Epithelial cell of esophagus (primary cell): ENCODE measurements at regions not wholly inside any gene's neighbourhood (a gene's known extent, or its start where the extent isn't known, plus 50 kb on each side); places are given as distances from the start of the nearest gene placed in this dataset.

ENCODE experiments used
- DNase-seq: peaks from one replicate; pipeline ENCODE4 v3.0.0; 2010; ENCODE audit warnings: low read depth
- H3K4me3 ChIP-seq: 2 replicates; pipeline ENCODE4 v1.5.1; 2011; ENCODE audit warnings: mild to moderate bottlenecking, low read length, control low read depth
- TF ChIP-seq, protein P1 (sequence below): IDR thresholded peaks from 2 replicates; pipeline ENCODE4 v1.5.1; 2011; ENCODE audit warnings: low read depth, mild to moderate bottlenecking, low read length, control low read depth, inconsistent platforms; ENCODE audit not compliant: insufficient read depth; ENCODE audit errors: missing control alignments

DNA sequence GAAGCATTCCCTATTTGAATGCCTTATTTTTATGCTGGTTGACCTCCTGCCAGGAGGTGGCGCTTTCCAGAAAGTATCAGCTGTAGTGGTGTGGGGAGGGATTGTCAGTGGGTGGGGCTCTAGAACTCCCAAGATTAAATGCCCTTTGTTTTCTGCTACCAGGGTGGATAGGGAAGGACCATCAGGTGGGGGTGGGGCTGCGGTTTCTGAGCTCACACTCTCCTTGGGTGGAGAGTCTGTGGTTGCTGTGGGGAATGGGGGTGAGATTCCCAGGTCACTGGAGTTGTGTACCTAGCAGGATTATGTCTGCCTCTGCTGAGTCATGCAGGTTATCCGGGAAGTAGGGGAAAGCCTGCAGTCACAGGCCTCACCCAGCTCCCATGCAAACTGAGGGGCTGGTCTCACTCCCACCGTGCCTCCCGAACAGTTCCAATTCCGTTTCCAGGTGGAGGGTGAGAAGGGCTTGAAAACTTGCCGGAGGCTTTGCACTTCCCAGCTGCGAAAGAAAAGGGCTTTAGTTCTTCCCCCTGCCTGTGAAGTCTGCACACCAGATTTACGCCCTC, 68.3 kb downstream of the ALG10B start:
- peak; percentile 97 for DNase-seq
- TF ChIP-seq, protein P1, sequence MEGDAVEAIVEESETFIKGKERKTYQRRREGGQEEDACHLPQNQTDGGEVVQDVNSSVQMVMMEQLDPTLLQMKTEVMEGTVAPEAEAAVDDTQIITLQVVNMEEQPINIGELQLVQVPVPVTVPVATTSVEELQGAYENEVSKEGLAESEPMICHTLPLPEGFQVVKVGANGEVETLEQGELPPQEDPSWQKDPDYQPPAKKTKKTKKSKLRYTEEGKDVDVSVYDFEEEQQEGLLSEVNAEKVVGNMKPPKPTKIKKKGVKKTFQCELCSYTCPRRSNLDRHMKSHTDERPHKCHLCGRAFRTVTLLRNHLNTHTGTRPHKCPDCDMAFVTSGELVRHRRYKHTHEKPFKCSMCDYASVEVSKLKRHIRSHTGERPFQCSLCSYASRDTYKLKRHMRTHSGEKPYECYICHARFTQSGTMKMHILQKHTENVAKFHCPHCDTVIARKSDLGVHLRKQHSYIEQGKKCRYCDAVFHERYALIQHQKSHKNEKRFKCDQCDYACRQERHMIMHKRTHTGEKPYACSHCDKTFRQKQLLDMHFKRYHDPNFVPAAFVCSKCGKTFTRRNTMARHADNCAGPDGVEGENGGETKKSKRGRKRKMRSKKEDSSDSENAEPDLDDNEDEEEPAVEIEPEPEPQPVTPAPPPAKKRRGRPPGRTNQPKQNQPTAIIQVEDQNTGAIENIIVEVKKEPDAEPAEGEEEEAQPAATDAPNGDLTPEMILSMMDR, result peak; percentile 64
- no peak overlapping the region for H3K4me3 ChIP-seq

DNA sequence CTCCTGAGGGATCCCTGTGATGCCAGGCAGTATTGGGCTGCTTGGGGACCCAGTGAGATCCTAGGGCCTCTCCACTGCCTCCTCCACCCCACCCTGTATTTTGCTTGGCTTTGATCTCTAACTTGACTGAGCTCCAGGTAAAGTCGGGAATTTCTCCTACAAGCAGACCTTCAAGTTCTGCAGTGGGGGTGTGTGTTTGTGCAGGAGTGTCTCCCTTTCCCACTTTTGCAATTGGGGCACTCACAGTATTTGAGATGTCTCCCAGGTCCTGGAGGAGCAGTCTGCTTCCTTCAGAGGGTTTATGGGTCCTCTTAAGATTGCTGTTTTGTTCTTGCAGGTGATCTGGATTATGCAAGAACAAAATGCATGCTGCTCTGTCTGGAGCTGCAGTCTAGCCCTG, 68.9 kb downstream of the ALG10B start:
- DNase-seq, result peak; percentile 57

DNA sequence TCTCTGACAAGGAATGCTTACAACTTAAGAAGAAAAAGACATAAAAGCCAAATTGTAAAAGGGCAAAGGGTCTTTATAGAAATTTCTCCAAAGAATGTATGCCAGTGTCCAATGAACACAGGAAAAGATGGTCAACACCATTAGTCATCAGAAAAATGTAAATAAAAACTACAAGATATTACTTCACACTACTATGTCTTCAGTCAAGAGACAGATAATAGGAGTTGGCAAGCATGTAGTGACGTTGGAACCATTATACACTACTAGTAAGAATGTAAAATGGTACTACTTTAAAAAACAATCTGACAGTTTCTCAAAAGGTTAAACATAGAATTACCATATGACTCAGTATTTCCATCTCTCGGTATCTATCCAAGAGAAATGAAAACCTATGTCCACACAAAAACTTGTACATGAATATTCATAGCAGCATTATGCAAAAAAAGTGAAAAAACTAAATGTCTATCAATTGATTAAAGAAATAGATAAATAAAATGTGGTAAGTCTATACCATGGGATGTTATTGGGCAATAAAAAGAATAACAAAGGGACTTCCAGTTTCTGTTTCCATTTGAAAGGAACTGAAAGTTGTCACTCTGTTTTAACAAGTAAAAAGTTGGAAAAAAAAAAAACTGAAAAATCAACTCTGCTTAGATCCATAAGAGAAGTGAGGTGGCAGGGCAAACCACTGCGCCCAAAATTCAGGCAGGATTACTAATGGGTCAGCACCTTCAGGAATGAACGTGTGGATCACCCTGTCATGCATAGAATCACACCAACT, 69.8 kb downstream of the ALG10B start:
- peak; percentile 78 for DNase-seq
- no peak overlapping the region for H3K4me3 ChIP-seq
- TF ChIP-seq, protein P1, result no peak

More for the DNA sequence above, 68.9 kb downstream of the ALG10B start:
- TF ChIP-seq, protein P1, result no peak
- H3K4me3 ChIP-seq, result no peak overlapping the region

DNA sequence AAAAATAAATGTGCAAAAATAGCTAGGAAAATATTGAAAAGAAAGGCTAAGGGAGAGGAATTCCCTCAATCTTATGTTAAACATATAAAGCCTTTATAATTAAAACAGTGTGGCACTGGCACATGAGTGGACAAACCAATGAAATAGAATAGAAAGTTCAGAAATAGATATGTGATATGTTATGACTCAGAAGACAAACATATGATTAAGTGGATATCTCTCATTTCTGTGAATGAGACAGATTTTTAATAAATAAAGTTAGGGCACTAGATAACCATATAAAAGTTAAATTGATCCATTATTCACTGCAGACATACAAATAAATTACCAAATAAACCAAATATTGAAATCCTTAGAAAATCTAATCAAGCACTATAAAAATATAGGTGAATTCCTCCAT, 73.0 kb downstream of the ALG10B start:
- TF ChIP-seq, protein P1, result no peak
- peak; percentile 13 for DNase-seq

DNA sequence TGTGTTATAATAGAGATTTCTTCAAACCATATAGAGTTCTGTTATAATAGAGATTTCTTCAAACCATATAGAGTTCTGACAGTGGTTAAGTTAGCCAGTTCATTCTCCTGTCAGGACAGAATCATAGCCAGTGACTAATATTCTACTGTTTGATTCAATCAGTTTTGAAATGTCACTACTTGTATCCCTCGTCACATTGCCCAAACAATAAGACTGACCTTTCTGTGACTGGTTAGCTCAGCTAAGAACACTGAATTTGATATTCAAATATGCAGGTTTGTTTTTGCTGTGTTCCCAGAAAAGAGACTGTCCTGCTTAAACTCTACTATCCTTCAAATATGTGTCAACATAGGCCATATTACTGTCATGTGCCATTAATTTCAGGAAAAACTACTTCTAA, 74.4 kb downstream of the ALG10B start:
- DNase-seq, result peak; percentile 72
- no peak overlapping the region for H3K4me3 ChIP-seq
- TF ChIP-seq, protein P1, result no peak

More for the DNA sequence above, 73.0 kb downstream of the ALG10B start:
- no peak overlapping the region for H3K4me3 ChIP-seq

DNA sequence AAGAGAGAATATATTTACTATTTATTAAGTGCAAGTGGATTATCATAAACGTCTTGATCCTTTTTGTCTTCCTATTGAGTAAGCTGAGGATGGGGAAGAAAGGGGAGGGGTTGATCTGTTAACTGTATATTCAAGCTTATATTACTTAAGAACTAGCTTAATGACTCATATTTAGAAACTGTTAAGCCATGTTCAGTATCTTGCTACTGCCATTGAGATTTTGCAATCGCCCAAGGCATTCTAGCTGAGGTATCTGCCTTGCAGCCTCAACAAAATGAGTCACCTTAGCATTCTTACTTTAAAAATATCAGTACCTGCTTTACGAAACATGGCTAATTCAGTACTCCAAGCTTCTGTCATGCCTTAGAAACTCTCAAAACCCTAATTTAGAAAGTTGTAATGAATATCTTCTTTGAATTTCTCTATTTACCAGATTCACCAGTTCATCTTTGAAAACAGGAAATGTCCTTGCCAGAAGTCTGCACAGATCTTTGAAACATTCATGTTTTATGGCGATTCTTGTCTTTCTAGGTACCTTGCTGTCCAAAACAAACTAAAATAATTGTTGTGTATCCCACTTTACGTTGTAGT, 76.1 kb downstream of the ALG10B start:
- peak; percentile 100 for DNase-seq
- TF ChIP-seq, protein P1, result no peak
- H3K4me3 ChIP-seq, result no peak overlapping the region
